GM19328 (cell line): ENCODE measurements at regions not wholly inside any gene's neighbourhood (a gene's known extent, or its start where the extent isn't known, plus 50 kb on each side); places are given as distances from the start of the nearest gene placed in this dataset.

Source experiments
- ATAC-seq: cut with Tn5 transposase; IDR thresholded peaks from one replicate; pipeline ENCODE4 v1.9.1; 2021; ENCODE audit warnings: mild to moderate bottlenecking, moderate library complexity; ENCODE audit not compliant: unreplicated experiment

DNA sequence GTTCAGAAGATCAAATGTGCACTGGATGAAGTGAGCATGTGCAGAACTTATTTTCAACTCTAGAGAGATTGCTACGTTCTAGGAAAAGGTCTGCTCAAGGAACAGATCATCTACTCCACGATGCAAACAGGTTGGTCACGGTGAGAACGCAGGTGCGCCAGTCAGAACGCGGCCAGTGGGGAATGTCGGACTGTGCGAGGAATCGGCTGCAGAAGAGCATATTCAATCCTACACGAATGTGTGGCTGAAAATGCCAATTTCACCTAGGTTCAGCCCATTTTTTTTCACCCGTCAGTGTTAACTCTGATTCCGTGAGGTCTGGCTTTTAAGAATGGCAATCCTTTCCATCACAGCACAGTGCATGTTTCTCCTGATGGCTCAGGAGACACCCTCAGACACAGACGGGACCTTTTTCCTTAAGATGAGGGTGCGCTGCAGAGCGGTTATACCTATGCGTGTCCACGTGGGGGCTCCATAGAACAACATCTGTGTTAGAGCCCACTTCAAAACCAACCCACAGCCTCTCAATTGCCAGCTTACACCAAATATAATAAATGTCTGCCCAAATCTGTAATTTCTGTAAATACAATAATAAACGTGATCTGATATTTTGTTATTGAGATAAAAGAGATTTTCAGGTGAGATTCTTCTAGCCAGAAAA, 250.4 kb downstream of the FOXA2 start:
- ATAC-seq = no peak

GRCh38 chr20:22324505-22324904, 259.9 kb downstream of the FOXA2 start:
- ATAC-seq = no peak

GRCh38 chr20:22322513-22322912, 261.9 kb downstream of the FOXA2 start:
- ATAC-seq = no peak

- ATAC-seq = no peak
Observed at GRCh38 chr20:22321191-22321590, 263.2 kb downstream of the FOXA2 start.

- no peak for ATAC-seq
Observed at GRCh38 chr20:22320245-22320915, 264.0 kb downstream of the FOXA2 start.

DNA sequence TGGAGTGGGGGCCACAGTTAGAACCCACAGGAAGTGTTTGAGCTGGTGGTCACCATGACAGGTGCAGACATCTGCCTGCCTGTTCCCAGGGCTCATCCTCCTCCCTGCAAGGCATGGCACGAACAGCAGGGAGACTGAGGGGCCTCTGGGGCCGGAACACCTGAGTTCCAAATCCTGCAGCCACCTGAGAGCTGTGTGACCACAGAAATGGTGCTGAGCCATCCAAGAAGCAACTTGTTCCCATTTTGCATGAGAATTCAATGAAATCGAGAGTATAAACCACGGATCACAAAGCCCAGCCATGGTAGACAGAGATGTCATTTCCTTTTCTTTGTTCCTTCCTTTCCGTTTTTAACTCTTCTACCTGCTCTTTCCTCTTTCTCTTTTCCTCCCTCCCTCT, 268.6 kb downstream of the FOXA2 start:
- no peak for ATAC-seq

DNA sequence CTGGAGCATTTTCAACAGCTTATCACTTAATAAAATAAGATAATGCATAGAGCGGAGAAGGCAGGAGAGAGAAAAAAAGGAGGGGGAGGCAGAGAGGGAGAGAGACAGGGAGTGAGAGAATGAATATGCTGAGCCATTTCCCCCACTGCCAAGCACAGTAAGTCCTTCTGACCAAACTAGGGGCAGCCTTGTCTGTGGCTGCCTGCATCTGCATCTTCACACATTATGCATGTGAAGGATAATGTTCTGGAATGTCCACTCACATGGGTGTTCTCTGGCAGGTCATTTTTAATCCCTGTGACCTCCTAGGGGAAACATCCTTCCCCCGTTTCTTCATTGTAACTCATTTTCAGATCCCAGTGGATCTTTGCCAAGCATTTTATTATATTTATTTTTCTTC, 269.3 kb downstream of the FOXA2 start:
- ATAC-seq = no peak

GRCh38 chr20:22312744-22313346, 271.5 kb downstream of the FOXA2 start:
- ATAC-seq = no peak

- no peak for ATAC-seq
Observed at GRCh38 chr20:22308934-22309333, 275.4 kb downstream of the FOXA2 start.

- no peak for ATAC-seq
Observed at GRCh38 chr20:22307409-22307808, 277.0 kb downstream of the FOXA2 start.

DNA sequence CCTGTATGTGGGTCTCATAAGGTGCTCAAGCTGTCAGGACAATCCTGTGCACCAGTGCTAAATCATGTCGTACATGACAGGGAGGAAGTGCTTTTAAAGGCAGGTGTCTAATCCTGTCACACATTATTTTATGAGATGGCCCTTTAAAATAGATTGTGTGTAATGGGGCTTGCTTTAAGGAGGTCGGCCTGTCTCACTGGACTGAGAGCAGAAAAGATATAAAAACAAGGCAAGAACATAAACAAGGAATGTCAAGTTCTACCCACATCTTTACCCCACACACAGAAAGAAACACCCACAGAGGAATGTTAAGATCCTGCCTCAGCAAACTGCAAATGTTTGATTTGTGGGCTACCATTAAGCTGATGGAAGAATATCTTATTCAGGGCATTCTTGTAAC, 279.0 kb downstream of the FOXA2 start:
- no peak for ATAC-seq

- no peak for ATAC-seq
Observed at GRCh38 chr20:22303523-22303922, 280.8 kb downstream of the FOXA2 start.

DNA sequence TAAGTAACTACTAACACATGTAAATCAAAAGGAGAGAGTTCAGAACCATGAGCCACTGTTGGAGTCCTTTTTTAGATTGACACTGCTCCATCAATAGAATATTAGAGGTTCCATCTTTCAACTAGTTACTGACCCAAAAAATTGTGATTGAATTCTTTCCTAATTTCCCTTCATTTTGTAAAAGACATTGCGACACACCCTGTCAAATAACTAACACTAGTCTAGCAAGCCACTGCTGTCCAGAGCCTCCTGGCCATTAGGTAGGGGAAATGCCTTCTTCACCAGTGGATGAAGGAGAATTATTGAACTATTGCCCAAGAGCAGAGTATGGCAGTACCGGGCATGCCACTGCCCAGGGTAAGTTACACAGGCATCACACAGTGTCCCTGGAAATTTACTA, 282.3 kb downstream of the FOXA2 start:
- no peak for ATAC-seq

DNA sequence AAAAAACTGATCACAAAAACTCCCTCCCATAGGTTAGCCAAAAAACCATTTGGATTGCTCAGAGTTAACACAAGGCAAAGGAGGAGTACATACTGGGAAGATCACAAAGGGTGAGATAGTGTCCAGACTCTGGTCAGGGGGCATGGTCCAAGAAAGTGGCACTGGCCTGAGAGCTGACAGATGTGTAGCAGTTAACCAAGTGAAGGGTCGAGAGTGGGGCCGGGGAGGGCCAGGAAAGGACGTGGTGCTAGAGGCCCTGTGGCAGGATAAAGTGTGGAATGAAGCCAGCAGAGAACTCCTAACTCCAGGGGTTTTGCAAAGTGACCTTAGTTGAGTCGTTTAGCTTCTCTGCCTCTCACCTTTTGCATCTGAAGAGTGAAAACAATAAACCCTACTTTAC, 290.5 kb downstream of the FOXA2 start:
- no peak for ATAC-seq

- ATAC-seq = no peak
Observed at GRCh38 chr20:22289442-22289841, 294.9 kb downstream of the FOXA2 start.

DNA sequence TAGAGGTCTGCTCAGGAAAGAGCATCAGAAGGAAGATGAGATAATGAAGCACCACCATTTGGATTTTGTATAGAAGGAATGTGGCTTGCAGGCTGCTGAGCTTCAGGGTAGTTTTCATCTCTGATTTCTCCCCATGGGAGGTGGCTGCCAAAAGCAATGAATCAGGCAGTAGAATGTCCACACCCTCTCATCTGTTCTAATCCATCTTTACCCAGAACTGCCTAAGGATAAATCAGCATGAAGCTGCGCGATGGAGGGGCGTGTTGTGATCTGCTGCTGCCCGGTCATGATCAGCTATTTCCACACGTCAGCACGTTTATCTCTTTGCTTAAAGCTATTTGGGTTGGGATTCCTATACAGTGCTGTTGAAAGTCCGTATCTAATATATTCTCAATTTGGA, 295.4 kb downstream of the FOXA2 start:
- ATAC-seq = no peak

- ATAC-seq = no peak
Observed at GRCh38 chr20:22288156-22288555, 296.2 kb downstream of the FOXA2 start.

- ATAC-seq = no peak
Observed at GRCh38 chr20:22285555-22285954, 298.8 kb downstream of the FOXA2 start.

DNA sequence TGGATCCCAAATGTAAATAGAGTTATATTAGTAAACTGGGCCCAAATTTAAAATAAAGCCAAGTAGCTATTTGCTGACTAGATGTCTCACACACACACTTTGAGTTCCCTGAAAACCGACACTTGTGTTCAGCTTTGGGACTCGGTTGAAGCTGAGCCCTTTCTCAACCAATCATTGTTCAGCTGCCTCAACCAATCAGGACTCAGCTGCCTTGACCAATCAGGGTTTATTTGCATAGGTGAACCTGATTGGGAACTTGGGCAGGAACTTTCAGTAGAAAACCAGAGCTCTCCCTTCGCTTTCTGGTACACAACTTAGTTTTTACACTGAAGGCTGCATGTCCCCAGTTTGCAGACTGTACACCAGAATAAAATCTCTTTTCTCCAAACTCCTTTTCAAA, 301.7 kb downstream of the FOXA2 start:
- ATAC-seq = no peak

- ATAC-seq = no peak
Observed at GRCh38 chr20:22274330-22274729, 310.0 kb downstream of the FOXA2 start.

DNA sequence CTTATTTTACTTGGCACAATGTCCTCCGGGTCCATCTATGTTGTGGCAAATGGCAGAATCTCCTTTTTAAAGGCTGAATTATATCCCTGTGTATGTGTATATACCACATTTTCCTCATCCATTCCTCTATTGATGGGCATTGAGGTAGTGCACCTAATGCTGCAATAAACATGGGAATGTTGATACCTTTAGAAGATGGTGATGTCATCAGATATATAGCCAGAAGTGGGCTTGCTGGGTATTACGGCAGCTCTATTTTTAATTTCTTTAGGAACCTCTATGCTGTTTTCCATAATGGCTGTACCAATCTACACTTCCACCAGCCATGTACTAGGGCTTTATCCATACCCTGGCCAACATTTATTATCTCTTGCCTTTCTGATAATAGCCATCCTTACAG, 315.7 kb downstream of the FOXA2 start:
- ATAC-seq = no peak

- no peak for ATAC-seq
Observed at GRCh38 chr20:22264917-22265316, 319.5 kb downstream of the FOXA2 start.
